Activated T-cell treated with anti-CD3 and anti-CD28 coated beads, Interleukin-2, amount 50 U/mL, for 72 hours (primary cell): ENCODE measurements at regions not wholly inside any gene's neighbourhood (a gene's known extent, or its start where the extent isn't known, plus 50 kb on each side); places are given as distances from the start of the nearest gene placed in this dataset.

Experiments
- ATAC-seq, 2 donors: fragments of 150-1000 bp; cut with Tn5 transposase; replicated peaks in 1 of 2; 2 replicates each; pipeline ENCODE4 v1.10.0; 2021; ENCODE audit warnings: moderate library complexity in 2 of 2, mild to moderate bottlenecking in 1 of 2
- DNase-seq, 2 donors: peaks; one replicate each; pipeline ENCODE4 v3.0.0; 2021 to 2022; ENCODE audit warnings: mixed read lengths in 1 of 2
- H3K27ac Mint-ChIP-seq: one replicate; pipeline ENCODE4 v1.8.0; 2022; ENCODE audit warnings: mild to moderate bottlenecking, moderate library complexity, mixed read lengths
- H3K27me3 Mint-ChIP-seq: one replicate; pipeline ENCODE4 v1.8.0; 2022; ENCODE audit warnings: low read depth, mixed read lengths
- H3K36me3 Mint-ChIP-seq, 2 donors: one replicate each; pipeline ENCODE4 v1.8.0; 2022; ENCODE audit warnings: mixed read lengths in 2 of 2, mild to moderate bottlenecking in 1 of 2; ENCODE audit not compliant: insufficient read depth in 2 of 2
- H3K4me1 Mint-ChIP-seq: one replicate; pipeline ENCODE4 v1.8.0; 2022; ENCODE audit warnings: low read depth, mixed read lengths
- H3K4me3 Mint-ChIP-seq, 2 donors: one replicate each; pipeline ENCODE4 v1.8.0; 2022; ENCODE audit warnings: mild to moderate bottlenecking in 2 of 2, mixed read lengths in 2 of 2, moderate library complexity in 2 of 2
- H3K9me3 Mint-ChIP-seq, 2 donors: one replicate each; pipeline ENCODE4 v1.8.0; 2022; ENCODE audit warnings: mixed read lengths in 2 of 2

- Mint-ChIP-seq H3K27ac (no peak overlapping the region), H3K27me3 (no peaks in the 10 kb centered on the region), H3K9me3 (peaks cover 4 to 9% of the 10 kb centered on the region in 2 donors), H3K4me1 (peaks cover 8% of the 10 kb centered on the region), H3K4me3 (no peak overlapping the region), H3K36me3 (peaks cover 5 to 6% of the 10 kb centered on the region in 2 donors)
- DNase-seq: no peak
- no peak for ATAC-seq
These were observed 534.9 kb upstream of the TNP1 start for GRCh38 chr2:217394510-217395351.

DNA sequence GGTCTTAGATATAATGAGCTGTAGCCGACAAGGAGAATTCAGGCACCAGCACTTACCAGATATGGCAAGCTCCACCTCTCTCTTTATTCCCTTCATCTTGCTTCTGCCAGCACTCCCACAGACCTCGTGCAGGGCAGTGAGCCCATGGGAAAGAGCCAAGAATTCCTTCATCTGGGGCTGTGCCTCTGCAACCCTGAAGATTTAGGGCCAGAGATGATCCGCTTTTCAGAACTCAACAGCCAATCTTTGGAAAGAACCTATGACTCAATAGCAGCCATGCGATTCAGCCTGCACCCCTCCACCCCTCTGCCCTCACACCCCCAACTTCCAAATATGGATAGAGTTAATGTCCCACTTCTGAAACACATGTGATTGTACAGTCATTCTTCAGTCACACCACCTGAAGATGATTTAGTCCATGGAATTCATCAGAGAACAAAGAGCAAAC is 533.7 kb upstream of the TNP1 start:
- no peak for ATAC-seq
- no peak for DNase-seq
- Mint-ChIP-seq H3K4me1 (peaks cover 3% of the 10 kb centered on the region), H3K27me3 (no peaks in the 10 kb centered on the region), H3K4me3 (no peak overlapping the region), H3K9me3 (peaks cover 4 to 9% of the 10 kb centered on the region in 2 donors), H3K27ac (no peak overlapping the region), H3K36me3 (peaks cover 5 to 6% of the 10 kb centered on the region in 2 donors)

GRCh38 chr2:217392930-217393584 is 533.2 kb upstream of the TNP1 start:
- H3K4me1 Mint-ChIP-seq: peaks cover under 1% of the 10 kb centered on the region
- peaks cover 4 to 9% of the 10 kb centered on the region in 2 donors for H3K9me3 Mint-ChIP-seq
- H3K27ac Mint-ChIP-seq: no peak overlapping the region
- ATAC-seq (no peak), DNase-seq (no peak)
- peaks cover 5 to 6% of the 10 kb centered on the region in 2 donors for H3K36me3 Mint-ChIP-seq
- no peaks in the 10 kb centered on the region for H3K27me3 Mint-ChIP-seq
- H3K4me3 Mint-ChIP-seq: no peak overlapping the region

DNA sequence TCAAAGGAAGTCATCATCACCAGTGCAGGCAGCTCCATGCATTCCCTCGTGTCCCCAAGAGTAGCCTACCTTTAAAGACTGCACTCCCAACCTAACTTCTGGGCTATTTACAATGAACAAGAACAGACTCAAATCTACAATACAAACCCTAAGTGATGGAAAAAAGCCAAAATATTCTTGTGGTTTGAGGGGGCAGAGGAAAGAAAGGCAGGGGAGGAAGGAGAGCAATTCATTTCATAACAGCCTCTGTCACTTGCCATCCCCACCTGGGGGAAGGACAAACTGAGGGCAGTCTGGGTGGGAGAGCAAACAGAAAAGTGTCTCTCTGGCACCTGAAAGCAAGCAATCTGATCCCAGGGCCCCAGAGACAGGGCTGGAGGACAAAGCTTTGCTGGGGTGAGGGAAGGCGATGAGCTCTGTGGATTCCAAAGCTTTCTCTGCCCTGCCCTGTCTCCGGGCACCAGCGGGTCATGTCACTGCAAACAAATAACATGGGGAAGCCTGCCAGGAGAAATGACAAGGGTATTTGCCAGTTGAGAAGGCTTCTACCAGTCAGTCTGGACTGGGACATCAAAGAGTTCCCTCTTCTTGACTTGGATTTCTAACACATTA is 528.0 kb upstream of the TNP1 start:
- Mint-ChIP-seq H3K27me3 (peaks cover 6% of the 10 kb centered on the region), H3K4me3 (no peak overlapping the region), H3K27ac (no peak overlapping the region), H3K9me3 (peaks cover 4 to 9% of the 10 kb centered on the region in 2 donors), H3K4me1 (peaks cover 7% of the 10 kb centered on the region), H3K36me3 (peaks cover 6% of the 10 kb centered on the region in 2 donors)
- ATAC-seq: no peak
- DNase-seq: no peak

DNA sequence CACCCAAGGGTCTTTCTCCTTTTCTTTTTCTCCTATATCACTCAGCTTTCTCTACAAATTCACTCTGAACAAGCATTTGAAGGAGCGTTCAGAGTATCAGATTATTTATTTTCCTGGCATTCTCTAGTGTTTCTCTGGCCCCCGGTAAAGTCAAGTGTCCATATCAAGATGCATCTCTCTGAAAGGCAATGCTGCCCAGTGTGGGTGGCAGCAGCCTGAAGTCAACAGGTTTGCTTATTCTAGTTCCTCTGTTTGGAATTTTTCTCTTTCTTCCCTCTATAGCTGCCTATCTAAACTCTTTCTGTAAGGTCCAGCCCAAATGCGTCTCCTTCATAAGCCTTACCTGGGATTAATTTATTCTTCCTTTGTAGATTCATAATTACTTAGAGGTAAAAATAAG is 526.2 kb upstream of the TNP1 start:
- H3K4me1 Mint-ChIP-seq: peaks cover 7% of the 10 kb centered on the region

DNA sequence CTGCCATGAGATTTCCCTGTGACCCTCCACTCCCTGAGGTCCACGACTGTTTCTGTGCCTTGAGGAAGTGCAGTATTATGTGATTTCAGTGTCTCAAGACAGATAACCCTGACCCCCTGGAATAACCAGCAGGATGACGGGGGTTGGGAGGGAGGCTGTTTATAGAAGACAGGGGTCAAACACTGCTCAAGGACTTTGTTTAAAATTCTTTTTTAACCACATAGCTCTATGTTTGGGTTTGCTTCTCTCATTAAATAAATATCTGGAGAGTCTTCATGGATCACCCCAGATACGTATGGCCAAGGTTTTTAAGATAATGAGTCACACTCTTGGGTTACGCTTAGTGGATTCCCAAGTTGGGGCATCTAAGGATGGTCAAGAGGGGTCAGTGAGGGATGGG is 523.8 kb upstream of the TNP1 start:
- Mint-ChIP-seq H3K27ac (no peak overlapping the region), H3K27me3 (peaks cover 6% of the 10 kb centered on the region), H3K36me3 (peaks cover 0 to 2% of the 10 kb centered on the region in 2 donors), H3K4me1 (peaks cover 7% of the 10 kb centered on the region), H3K9me3 (no peaks in the 10 kb centered on the region), H3K4me3 (no peak overlapping the region)
- ATAC-seq (no peak), DNase-seq (no peak)

More for the DNA sequence above, 526.2 kb upstream of the TNP1 start:
- H3K27me3 Mint-ChIP-seq: peaks cover 6% of the 10 kb centered on the region
- no peaks in the 10 kb centered on the region for H3K9me3 Mint-ChIP-seq
- no peak overlapping the region for H3K27ac Mint-ChIP-seq
- H3K4me3 Mint-ChIP-seq: no peak overlapping the region
- no peak for ATAC-seq
- no peak for DNase-seq
- peaks cover 0 to 2% of the 10 kb centered on the region in 2 donors for H3K36me3 Mint-ChIP-seq

DNA sequence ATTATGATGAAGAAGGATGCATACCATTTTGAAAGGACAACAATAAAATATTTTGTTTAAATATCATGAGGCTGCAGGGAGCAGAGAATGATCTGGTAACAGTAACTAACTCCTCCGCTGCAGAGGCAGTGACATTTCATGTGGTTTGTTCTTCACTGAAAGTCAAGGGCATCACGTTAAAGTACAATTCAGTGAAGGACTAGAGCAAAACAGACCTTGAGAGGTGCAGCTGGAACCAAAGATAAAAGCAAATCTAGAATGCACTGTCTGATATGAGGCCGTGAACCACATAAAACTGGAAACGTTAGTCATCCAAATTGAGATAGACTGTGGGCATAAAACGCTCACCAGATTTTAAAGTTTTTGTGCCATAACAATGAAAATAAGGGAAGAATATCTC is 522.9 kb upstream of the TNP1 start:
- Mint-ChIP-seq H3K4me1 (peaks cover 4% of the 10 kb centered on the region), H3K36me3 (peaks cover 0 to 2% of the 10 kb centered on the region in 2 donors), H3K27ac (no peak overlapping the region), H3K4me3 (no peak overlapping the region), H3K27me3 (peaks cover 6% of the 10 kb centered on the region), H3K9me3 (no peaks in the 10 kb centered on the region)
- DNase-seq (no peak), ATAC-seq (peak; percentile 43 to 57)

DNA sequence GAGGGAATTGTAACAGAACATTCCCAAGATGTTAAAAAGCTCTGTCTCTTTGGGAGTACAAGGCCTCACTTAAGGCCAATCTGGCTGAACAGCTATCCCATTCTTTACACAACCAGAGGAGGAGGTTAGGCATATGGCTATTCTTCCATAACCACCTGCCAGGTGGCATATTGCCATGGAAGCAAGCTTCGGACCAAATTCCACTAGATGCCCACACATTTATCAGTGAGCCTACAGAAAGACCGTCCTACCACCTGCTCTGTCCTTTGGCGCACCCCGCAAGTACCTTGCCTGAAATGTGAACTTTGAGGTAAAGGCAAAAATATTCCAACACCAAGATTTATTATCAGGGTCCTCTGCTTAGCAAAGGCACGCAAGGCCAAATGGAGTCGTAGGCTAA is 519.9 kb upstream of the TNP1 start:
- H3K27me3 Mint-ChIP-seq: peaks cover 3% of the 10 kb centered on the region
- no peak overlapping the region for H3K4me3 Mint-ChIP-seq
- H3K4me1 Mint-ChIP-seq: no peaks in the 10 kb centered on the region
- DNase-seq (no peak), ATAC-seq (no peak)
- peaks cover 1 to 2% of the 10 kb centered on the region in 2 donors for H3K9me3 Mint-ChIP-seq
- no peak overlapping the region for H3K27ac Mint-ChIP-seq
- H3K36me3 Mint-ChIP-seq: peaks cover 0 to under 1% of the 10 kb centered on the region in 2 donors

DNA sequence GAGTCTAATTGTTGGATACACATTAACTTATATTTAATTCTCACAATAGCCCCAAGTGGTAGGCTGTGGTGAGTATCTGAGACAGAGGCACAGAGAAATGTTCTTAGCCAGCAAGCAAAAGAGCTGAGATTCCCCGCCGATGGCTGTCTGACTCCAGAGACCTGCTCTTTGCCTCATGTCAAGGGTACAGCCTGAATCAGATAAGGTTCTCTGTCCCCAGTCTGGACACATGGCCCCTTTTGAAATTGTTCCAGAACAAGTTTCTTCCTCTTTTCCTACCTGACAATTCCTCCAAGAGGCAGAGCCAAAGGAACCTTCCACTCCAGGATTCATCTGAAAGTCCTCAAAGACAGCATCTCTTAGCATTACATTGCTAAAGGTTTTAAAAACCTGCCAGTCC is 512.9 kb upstream of the TNP1 start:
- DNase-seq (no peak), ATAC-seq (no peak)
- no peak overlapping the region for H3K4me3 Mint-ChIP-seq
- no peak overlapping the region for H3K27ac Mint-ChIP-seq
- no peaks in the 10 kb centered on the region for H3K27me3 Mint-ChIP-seq
- peaks cover 6% of the 10 kb centered on the region for H3K4me1 Mint-ChIP-seq
- H3K36me3 Mint-ChIP-seq: no peaks in the 10 kb centered on the region
- H3K9me3 Mint-ChIP-seq: peaks cover 2 to 3% of the 10 kb centered on the region in 2 donors

GRCh38 chr2:217371781-217372213 is 511.9 kb upstream of the TNP1 start:
- no peaks in the 10 kb centered on the region for H3K36me3 Mint-ChIP-seq
- H3K4me1 Mint-ChIP-seq: peaks cover 6% of the 10 kb centered on the region
- no peaks in the 10 kb centered on the region for H3K27me3 Mint-ChIP-seq
- DNase-seq (no peak), ATAC-seq (no peak)
- peaks cover 0 to 3% of the 10 kb centered on the region in 2 donors for H3K9me3 Mint-ChIP-seq
- no peak overlapping the region for H3K4me3 Mint-ChIP-seq
- H3K27ac Mint-ChIP-seq: no peak overlapping the region

DNA sequence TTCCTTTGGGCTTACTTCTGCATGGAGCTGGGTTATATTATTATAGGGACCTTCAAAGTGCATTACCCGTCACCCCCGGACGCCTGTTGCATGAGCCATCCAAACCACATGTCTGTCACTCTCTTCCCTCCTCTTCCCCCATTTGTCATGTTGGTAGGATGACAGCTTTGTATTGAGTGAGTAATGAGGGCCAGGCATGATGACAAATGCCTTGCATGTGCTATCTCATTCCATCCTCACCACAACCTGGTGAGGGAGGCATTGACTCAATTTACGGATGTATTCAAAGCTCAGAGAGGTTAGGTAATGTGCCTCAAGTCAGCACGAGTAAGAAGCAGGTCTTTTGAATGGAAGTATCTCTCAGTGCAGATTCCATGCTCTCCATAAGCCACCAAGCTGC is 510.5 kb upstream of the TNP1 start:
- Mint-ChIP-seq H3K27ac (no peak overlapping the region), H3K27me3 (no peaks in the 10 kb centered on the region), H3K9me3 (peaks cover 0 to 1% of the 10 kb centered on the region in 2 donors), H3K36me3 (no peaks in the 10 kb centered on the region), H3K4me3 (no peak overlapping the region), H3K4me1 (peaks cover 6% of the 10 kb centered on the region)
- ATAC-seq (peak; percentile 94 to 96), DNase-seq (peak; percentile 15 to 39)

DNA sequence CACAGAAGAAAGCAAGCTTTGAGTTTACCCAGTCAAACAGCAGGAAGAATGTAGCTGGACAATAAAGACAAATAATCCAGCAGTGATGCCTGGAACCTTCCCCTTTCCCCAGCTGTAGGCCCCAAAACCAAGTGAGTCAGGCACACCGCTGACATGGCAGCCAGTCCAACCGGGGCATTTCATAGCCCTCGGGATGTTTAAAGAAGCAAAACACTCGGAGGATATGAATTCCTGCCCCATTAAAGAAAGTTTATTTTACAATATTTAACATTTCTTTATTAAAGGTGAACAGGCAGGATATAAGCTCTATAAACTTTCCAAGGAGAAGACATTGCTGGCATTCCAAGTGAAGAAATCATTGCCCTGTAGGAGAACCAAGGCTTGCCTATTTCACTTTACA is 507.6 kb upstream of the TNP1 start:
- Mint-ChIP-seq H3K4me1 (peaks cover 6% of the 10 kb centered on the region), H3K9me3 (no peaks in the 10 kb centered on the region), H3K36me3 (no peaks in the 10 kb centered on the region), H3K27me3 (no peaks in the 10 kb centered on the region), H3K27ac (no peak overlapping the region), H3K4me3 (no peak overlapping the region)
- ATAC-seq (no peak), DNase-seq (no peak)

DNA sequence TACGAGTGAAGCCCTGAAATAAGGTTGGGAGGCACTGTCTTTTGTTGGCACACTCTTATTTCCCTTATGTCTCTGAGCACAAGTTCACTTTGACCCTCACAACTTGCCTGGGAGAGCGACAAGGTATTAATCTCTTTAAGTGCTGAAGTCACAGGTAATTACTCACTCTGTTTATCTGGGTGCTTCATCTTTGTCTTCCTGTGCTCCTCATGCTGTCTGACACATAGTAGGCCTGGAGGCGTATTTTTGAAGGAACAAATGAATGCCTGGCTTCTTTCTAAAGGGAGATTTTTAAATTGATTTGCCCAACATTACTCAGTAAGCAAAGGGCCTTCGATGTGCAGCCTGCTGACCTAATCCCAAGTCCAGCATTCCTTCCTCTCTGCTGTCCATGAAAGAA is 507.1 kb upstream of the TNP1 start:
- Mint-ChIP-seq H3K27ac (no peak overlapping the region), H3K4me1 (peaks cover 6% of the 10 kb centered on the region), H3K36me3 (no peaks in the 10 kb centered on the region), H3K27me3 (no peaks in the 10 kb centered on the region), H3K4me3 (no peak overlapping the region), H3K9me3 (no peaks in the 10 kb centered on the region)
- no peak for DNase-seq
- ATAC-seq: no peak
